ENCODE measurements at regions not wholly inside any gene's neighbourhood (a gene's known extent, or its start where the extent isn't known, plus 50 kb on each side); places are given as distances from the start of the nearest gene placed in this dataset.

- H3K27ac ChIP-seq (ENCODE audit: low read depth in 1 of 2, low read length in 2 of 2): no peak overlapping the region
- WGBS: 82% methylated on average over 4 of the region's 4 CpGs
Measured at GRCh38 chr16:86899757-86900156, 321.4 kb downstream of the FOXL1 start.

More at GRCh38 chr16:86899757-86900156, 321.4 kb downstream of the FOXL1 start:
- no peaks in the 10 kb centered on the region for H3K36me3 ChIP-seq (ENCODE audit: control insufficient read depth in 4 of 4, insufficient read depth in 3 of 4, low read depth in 1 of 4, low read length in 3 of 4)
- peaks cover 0 to 3% (median under 1%) of the 10 kb centered on the region in 4 donors for H3K27me3 ChIP-seq (ENCODE audit: control insufficient read depth in 4 of 4, insufficient read depth in 4 of 4, low read length in 3 of 4)
- no peaks in the 10 kb centered on the region for H3K9me3 ChIP-seq (ENCODE audit: control insufficient read depth in 4 of 4, low read length in 3 of 4)
- no peak overlapping the region for H3K4me3 ChIP-seq (ENCODE audit: low read depth in 1 of 3, low read length in 3 of 3)
- no peak for DNase-seq (ENCODE audit: low spot score)
- no peak overlapping the region for H3K9ac ChIP-seq (ENCODE audit: low read depth in 1 of 2, low read length in 2 of 2)
- no peaks in the 10 kb centered on the region for H3K4me1 ChIP-seq (ENCODE audit: control insufficient read depth in 4 of 4, insufficient read depth in 4 of 4, low read length in 3 of 4)
- TF ChIP-seq FOXA2 (IDR thresholded peaks at IDR 0.05) (no peak), NR2F2 (IDR thresholded peaks at IDR 0.05) (no peak), HNF4A (conservative IDR thresholded peaks at IDR 0.05) (no peak), ATF3 (IDR thresholded peaks at IDR 0.05) (no peak), TAF1 (conservative IDR thresholded peaks at IDR 0.05) (no peak), HNF4G (IDR thresholded peaks at IDR 0.05) (no peak), FOXA1 (IDR thresholded peaks at IDR 0.05) (no peak), REST (IDR thresholded peaks at IDR 0.05) (no peak), RXRA (IDR thresholded peaks at IDR 0.05) (no peak), JUND (IDR thresholded peaks at IDR 0.05) (no peak), EGR1 (IDR thresholded peaks at IDR 0.05; ENCODE audit: low read depth in 2 of 2) (no peak), YY1 (IDR thresholded peaks at IDR 0.05) (no peak), GABPA (IDR thresholded peaks at IDR 0.05 in 1 of 2, conservative IDR thresholded peaks at IDR 0.05 in 1 of 2) (no peak), ZBTB33 (IDR thresholded peaks at IDR 0.05) (no peak), SP1 (IDR thresholded peaks at IDR 0.05) (no peak), RAD21 (IDR thresholded peaks at IDR 0.05) (no peak), MAX (IDR thresholded peaks at IDR 0.05) (no peak), CTCF (IDR thresholded peaks at IDR 0.05; ENCODE audit: low read depth, low read length, missing input control) (no peak)

Measured in liver (tissue), 8 donors.